GM18909 (cell line): ENCODE measurements at regions not wholly inside any gene's neighbourhood (a gene's known extent, or its start where the extent isn't known, plus 50 kb on each side); places are given as distances from the start of the nearest gene placed in this dataset.
"Not testable (repeated sequence)": the region's sequence is repeated elsewhere in the genome, so short reads cannot be mapped to it uniquely, and the experiment has no call there.

ENCODE experiments used
- ATAC-seq: cut with Tn5 transposase; IDR thresholded peaks from one replicate; pipeline ENCODE4 v1.9.1; 2021; ENCODE audit warnings: mild to moderate bottlenecking; ENCODE audit not compliant: unreplicated experiment, poor library complexity

DNA sequence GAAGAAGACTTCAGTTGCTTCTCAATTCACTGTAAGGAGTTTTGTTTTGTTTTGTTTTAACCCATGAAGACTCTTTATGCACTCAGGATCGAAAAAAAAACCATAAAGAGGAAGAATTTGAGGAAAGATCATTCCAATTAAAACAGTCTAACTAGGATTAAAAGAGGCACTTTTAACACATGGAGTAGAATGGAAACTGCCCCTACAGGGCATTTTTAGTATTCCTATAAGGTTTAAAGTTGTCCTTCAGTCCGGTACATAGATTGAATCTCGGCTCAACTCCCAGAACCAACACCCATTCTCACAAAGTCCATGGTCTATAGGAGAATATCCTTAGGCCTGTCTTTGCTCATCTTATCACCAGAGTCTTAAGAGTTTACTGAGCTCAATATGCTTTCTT, 469.6 kb downstream of the DTWD2 start:
- ATAC-seq, result no peak

DNA sequence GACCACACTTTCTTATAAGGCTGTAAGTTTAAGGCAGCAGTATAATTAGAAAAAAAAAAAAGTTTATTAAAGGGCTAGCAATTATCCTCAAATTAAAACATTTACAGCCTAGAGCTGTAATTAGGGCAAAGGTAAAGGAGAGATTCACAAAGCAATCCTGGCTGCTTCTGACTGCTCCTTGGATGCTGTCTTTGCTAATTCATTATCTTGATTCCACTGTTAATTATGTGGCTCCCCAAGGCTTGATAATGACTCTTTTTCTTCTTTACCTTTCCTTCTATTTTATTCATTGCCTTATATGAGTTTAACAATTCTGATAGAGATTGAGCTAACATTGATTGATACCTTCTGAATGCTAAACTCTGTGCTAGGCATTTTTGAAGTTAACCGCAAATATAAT, 476.5 kb downstream of the DTWD2 start:
- ATAC-seq, result no peak

DNA sequence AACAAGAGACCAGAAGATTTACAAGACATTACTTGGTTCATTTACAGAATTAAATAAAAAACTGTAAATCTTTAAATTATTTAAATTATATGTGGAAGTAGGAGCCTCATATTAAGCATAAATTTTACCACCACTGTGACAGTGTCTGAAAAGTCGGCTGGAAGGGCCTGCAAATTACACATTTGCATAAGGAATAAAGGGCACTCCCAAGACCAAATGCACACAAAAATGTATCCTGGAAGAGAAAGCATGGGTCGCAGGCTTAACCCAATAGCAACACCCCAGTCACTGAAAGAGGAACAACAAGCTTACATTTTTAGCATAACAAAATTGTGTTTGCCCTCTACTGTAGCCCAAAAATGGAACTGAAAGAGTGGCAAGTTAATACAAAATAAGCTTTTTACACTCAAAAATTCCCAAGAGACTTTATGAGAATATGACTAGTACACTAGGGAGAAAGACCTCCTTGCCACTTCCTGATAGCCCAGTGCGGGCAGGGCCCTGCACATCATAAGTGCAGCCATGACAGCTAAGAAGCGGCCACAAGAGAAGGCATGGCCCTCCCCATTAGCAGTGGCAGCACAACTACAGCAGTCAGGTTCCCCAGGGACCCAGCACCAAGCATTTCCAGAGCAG, 482.0 kb downstream of the DTWD2 start:
- peak; percentile 97 for ATAC-seq

DNA sequence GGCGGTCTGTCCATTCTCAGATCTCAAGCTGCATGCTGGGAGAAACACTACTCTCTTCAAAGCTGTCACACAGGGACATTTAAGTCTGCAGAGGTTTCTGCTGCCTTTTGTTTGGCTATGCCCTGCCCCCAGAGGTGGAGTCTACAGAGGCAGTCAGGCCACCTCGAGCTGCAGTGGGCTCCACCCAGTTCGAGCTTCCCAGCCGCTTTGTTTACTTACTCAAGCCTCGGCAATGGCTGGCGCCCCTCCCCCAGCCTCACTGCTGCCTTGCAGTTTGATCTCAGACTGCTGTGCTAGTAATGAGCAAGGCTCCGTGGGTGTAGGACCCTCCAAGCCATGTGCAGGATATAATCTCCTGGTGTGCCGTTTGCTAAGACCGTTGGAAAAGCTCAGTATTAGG, 486.1 kb downstream of the DTWD2 start:
- not testable (repeated sequence) for ATAC-seq

DNA sequence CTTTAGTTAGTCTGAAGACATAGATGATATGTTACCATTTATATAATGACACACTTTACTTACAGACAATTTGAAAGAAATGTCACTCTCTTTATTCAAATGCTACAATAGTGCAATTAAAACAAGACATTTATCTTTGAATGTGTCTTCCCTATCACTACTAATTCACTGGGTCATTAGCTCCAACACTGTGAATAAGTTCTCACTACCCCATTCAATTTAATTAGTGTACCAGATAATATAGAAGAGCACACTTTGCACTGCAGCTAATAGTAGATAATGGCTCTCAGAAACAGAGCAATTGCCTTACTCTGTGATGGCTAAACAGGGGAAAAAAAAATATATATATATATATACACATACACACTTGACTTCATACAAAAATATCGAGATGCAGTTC, 497.0 kb downstream of the DTWD2 start:
- ATAC-seq, result no peak

DNA sequence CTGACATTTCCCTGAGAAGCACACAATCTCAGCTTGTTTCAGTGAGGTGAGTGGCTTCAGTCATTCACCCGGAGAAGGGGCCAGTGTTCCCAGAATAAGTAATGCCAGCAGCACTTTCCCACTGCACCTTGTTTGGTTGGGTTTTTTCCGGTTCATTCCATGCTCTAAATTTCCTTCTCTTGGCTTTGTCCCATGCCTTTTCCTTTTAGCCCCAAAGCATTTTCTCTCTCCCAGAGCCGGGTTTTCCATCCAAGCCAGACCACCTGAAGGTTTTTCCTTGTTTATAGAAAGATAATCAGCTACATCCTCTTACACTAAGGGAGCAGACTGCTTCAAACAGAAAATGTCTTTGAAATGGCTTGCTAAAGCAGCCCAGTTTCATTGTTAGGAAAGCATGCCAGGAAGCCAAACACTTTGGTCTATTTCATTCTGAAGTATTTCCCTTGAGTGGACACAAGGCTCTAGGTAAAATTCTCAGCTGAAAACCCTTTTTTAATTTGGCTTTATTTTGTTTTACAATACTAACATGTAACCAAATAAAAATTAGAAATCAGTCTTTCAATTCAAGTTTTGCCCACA, 501.6 kb downstream of the DTWD2 start:
- ATAC-seq, result no peak

DNA sequence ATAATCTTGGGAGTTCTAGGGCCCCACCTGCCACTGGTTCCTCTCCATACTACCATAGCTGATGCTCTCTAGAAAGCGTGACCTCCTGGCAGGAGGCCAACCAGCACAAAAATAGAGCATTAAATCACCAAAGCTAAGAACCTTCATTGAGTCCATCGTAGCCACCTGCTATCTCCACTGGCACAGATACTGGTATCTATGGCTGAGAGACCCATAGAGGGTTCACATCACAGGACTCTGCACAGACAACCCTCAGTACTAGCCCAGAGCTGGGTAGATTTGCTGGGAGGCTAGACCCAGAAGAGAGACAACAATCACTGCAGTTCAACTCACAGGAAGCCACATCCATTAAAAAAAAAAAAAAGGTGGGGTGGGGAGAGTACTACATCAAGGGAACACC, 509.1 kb downstream of the DTWD2 start:
- no peak for ATAC-seq

DNA sequence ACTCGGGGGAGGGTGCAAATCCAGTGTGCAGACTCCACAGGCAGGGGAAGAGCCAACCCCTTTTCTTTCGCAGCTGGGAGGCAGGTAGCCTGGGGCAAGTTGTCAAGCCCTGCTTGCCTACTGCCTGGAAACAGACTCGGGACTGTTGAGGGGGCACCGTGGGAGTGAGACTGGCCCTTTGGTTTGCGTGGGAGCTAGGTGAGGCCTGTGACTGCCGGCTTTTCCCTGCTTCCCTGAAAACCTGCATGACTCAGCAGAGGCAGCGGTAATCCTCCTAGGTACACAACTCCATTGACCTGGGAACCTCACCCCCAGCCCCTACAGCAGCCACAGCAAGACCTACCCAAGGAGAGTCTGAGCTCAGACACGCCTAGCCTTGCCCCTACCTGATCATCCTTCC, 509.5 kb downstream of the DTWD2 start:
- ATAC-seq, result no peak

DNA sequence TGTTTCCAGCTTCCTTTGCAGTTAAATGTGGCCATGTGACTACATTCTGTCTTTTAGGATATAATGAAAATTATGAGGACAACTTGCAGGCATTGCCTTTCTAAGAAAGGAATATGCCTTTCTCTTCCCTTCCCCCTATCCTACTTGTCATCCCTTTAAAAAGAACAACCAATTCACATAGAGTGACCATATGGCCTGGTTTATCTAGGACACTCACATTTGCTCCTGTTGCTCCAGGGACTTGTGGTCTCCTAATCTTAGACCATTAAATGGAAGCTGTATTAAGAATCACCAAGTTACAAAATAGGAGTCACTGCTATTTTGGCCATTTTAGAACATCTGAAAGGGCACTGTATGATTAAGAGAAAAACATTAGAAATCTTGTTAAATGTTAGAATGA, 520.3 kb downstream of the DTWD2 start:
- no peak for ATAC-seq

DNA sequence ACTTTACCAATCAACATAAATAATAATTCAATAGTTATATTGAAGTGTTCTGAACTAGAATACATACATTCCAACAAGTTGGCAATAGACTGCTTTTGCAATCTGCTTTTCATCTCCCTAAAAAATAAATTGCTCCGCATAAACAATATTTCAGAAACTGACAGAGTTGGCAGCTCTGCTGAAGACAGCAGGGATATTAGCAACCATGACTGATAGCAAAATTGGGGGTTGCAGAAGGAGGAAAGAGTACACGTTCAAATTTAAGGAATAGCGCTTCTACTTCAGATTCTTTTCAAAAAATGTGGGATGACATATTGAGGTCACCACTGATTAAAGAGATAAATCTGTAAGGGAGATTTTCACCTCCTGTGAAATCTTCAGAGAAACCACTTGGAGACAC, 521.2 kb downstream of the DTWD2 start:
- ATAC-seq, result no peak

DNA sequence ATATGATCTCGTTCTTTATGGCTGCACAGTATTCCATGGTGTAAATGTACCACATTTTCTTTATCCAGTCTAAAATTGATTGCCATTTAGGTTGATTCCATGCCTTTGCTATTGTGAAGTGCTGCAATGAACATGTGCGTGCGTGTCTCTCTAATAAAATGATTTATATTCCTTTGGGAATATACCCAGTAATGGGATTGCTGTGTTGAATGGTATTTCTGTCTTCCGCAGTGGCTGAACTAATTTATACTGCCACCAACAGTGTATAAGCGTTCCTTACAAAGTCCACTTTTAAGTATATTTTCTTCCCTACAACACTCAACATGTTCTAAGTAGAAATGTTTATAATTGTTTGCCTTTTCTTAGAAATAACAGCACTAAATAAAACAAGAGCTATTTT, 521.9 kb downstream of the DTWD2 start:
- no peak for ATAC-seq

DNA sequence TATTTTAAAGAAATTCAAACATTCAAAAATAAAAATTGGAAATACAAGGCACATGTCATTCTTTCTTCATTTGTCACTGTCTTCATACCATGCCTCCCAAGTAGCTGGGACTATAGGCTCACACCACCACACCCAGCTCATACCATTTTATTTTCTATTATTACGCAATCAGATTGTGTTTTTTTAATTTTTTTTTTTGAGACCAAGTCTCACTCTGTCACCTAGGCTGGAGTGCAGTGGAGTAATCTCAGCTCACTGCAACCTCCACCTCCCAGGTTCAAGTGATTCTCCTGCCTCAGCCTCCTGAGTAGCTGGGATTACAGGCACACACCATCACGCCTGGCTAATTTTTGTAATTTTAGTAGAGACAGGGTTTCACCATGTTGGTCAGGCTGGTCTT, 526.1 kb downstream of the DTWD2 start:
- not testable (repeated sequence) for ATAC-seq

DNA sequence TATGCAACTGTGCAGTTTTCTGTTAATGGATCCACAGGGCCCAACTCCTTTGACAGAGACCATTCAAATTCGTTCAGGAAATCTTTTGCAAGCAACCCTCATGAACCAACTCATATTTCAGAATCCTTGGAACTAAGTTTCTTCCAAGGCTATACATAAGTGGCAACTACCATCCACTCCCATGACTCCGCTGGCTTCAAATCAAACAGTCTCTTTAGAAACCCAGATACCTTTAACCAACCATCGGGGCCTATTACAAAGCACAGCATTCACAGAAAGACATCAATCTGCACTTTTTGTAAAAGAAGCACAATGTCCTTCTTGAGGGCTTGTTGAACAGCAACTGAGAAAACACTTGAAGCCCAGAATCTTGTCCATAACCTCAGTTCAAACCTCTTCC, 526.9 kb downstream of the DTWD2 start:
- no peak for ATAC-seq

DNA sequence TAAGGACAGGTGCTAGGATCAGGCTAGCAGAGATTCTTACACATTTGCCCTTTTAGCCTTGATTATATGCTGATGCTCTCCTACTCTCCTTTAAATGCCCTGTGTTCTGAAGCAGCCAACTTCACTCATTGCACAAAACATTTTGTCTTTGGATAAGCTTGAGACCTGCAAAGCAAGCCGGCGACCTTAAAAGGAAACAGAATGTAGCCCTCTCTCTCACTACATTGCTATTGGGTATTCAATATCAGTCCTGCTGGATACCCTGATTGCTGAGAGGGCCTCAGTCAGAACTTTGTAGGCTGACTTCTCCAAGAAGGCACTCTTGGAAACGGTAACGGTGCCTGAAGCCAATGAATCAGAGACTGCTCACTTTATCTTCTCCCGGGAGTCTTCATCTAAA, 528.9 kb downstream of the DTWD2 start:
- ATAC-seq, result no peak

DNA sequence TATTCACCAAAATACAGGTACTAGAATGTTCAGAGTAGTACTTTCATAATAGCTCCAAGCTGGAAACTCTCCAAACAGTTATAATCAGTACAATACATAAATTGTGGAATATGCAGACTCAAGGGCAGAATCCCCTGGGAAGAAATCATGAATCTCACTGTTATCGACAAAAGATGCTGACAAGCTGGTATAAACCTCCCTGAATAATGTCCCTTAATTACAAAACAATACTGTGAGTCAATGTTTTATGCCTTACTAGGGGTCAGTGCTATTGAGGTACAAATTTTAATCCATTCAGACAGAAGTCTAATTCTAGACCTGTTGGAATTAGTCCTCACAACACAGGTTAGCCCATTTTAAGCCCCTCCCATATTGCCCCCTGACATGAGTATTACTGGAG, 532.3 kb downstream of the DTWD2 start:
- ATAC-seq, result no peak

DNA sequence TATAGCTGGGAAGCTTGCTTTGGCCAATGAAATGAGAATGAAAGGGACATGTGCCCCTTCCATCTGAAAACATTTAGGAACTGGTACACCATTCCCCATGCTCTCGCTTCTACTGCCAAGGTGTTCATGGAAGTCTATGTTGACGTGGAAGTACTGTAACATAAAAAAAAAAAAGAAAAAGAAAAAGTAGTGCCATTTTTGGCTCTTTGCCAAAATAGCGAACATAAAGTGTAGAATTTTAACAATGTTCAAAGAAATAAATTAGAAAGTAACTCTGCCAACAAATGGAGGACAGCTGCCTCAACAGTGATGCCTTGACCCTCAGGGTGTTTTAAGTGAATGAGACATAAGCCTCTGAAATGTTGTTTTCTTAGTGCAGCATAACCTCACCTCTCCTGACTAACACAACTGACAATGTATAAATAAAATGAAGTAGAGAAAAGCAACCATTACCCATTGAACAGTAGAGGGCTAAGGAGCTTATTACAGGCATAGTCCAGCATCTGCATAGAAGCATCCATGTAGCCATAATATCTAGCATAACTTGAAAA, 536.6 kb downstream of the DTWD2 start:
- ATAC-seq, result no peak

DNA sequence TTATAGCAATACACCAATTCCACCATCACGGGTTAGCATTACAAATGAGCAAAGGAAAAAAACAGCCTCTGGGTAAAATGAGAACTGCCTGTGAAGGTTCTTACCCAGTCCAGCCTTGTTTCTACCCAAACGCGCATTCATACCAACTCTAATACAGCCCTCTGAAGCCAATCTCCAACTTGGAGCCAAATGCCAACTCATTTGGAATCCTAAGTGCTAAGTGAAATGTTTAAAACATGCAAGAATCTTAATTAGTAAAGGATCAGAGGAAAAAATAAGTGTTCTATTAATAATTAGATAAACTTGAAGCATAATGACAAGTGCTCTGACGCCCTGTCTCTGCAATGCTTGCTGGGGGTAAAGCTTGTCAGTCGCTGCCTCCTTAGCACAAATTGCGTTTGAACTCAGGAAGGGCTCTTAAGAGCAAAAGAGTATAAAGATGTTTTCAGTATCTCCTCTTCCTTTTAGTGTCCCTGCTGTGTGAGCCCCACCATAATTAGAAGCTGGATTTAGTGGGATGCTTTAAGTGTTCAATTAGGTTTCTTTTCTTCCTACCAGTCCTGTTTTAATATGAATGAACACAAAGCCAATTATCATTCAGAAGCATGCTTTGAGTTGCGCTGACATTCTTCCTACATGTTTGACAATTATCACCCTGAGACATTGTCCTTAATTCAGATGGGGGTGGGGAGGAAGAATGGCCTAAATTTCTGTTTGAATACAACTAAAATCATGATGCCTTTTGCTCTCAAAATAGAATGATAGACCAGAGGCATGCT, 537.6 kb downstream of the DTWD2 start:
- ATAC-seq, result no peak

DNA sequence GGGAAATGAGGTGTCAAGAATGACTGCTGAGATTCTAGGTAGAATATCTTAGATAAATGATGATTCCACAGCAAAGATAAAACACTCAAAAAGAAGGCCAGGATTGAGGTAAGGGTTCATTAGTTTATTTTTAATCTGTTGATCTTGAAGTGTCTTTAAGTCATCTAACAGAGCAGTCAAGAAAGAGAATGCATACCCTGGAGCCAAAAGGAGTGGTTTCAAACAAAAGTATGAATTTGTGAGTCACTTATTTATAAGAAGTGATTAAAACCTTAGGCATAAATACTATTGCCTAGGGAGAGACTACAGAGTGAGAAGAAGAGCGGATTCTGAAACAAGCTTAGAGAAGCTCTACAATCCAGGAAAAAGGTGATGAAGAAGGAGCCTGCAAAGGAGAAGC, 541.0 kb downstream of the DTWD2 start:
- ATAC-seq, result no peak

DNA sequence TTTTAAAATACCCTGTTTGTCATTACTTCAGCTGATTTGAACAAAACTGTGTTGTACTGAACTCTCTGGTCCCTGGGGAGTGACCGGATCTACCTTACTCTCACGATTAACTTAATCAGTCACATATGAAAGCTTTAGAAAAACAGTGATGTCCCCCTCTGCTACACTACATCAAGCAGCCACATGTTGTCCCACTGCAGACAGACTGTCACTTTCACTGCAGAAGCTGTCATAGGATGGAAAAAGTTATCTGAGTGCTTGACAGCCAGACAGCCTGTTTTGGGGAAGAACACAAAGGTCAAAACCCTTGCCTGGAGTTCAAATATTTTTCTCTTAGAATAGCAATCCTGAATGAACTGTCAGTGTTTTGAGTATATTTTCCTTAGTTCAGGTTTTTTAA, 546.4 kb downstream of the DTWD2 start:
- ATAC-seq, result no peak

DNA sequence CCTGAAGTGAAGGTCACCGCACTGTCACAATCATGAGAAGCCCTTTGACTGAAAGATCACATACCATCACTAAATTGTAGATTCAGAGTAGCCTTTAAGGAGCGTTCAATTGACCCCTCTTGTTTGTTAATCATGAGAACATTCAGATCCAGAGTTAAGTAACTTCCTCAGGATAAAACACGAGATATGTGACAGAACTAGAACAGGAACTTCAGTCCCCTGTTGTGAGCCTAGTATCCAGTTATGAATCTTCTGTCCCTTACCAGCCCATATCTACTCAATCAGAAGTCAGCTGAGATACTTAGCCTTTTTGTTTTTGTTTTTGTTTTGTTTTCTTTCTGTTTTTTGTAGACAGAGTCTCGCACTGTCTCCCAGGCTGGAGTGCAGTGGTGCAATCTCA, 547.3 kb downstream of the DTWD2 start:
- ATAC-seq, result no peak

DNA sequence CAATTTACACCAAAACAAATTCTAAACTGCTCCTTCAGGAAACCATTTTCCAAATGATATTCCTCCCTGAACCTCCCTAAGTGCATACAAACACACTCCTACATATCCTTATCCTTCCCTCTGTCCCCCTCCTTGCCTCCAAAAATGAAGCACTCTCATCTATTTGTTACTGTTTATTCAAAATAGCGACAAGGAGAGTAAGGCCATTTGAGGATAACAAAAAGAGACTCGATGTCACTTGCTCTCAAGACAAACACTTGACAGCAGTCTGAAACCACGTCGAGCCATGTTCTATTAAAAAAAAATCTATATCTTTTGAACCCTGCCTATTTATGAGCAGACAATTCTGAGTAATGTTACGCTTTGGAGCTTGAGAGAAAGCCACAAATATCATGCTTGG, 547.9 kb downstream of the DTWD2 start:
- ATAC-seq, result no peak

DNA sequence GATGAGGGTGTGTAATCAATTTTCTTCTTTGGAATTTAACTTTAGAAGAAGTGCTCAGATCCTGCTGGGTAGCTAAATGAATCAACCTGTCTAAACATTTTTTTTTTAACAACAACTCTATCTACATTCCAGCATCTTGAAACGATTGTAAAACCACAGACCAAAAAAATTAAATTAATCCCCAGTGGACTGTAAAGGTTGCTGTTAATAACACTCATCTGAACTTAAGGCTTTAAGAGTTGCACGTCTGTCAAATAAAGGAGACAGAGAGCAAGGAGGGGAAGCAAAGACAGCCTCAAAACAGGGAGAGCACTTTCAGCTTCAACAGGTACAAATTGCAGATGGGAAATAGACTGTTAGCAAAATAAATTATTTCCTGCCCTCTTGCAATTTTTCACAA, 548.5 kb downstream of the DTWD2 start:
- no peak for ATAC-seq
